GM19035 (cell line): ENCODE measurements at regions not wholly inside any gene's neighbourhood (a gene's known extent, or its start where the extent isn't known, plus 50 kb on each side); places are given as distances from the start of the nearest gene placed in this dataset.
"Not testable (repeated sequence)": the region's sequence is repeated elsewhere in the genome, so short reads cannot be mapped to it uniquely, and the experiment has no call there.

ENCODE experiments used
- ATAC-seq: cut with Tn5 transposase; IDR thresholded peaks from one replicate; pipeline ENCODE4 v1.9.1; 2021; ENCODE audit not compliant: unreplicated experiment

- not testable (repeated sequence) for ATAC-seq
Observed at GRCh38 chr5:177941386-177941785, 54.7 kb downstream of the PROP1 start.

- ATAC-seq, result not testable (repeated sequence)
Observed at GRCh38 chr5:177939246-177940171, 56.5 kb downstream of the PROP1 start.

- ATAC-seq, result not testable (repeated sequence)
Observed at GRCh38 chr5:177938767-177939166, 57.3 kb downstream of the PROP1 start.

GRCh38 chr5:177934233-177934632 lies 61.8 kb downstream of the PROP1 start:
- ATAC-seq, result not testable (repeated sequence)

GRCh38 chr5:177930269-177931022 lies 65.6 kb downstream of the PROP1 start:
- not testable (repeated sequence) for ATAC-seq

GRCh38 chr5:177929618-177930017 lies 66.4 kb downstream of the PROP1 start:
- ATAC-seq, result not testable (repeated sequence)

- not testable (repeated sequence) for ATAC-seq
Observed at GRCh38 chr5:177927500-177927899, 68.5 kb downstream of the PROP1 start.

- not testable (repeated sequence) for ATAC-seq
Observed at GRCh38 chr5:177924577-177924976, 71.5 kb downstream of the PROP1 start.

GRCh38 chr5:177923837-177924236 lies 72.2 kb downstream of the PROP1 start:
- not testable (repeated sequence) for ATAC-seq

GRCh38 chr5:177923189-177923588 lies 72.9 kb downstream of the PROP1 start:
- not testable (repeated sequence) for ATAC-seq

- not testable (repeated sequence) for ATAC-seq
Observed at GRCh38 chr5:177909261-177909660, 86.8 kb downstream of the PROP1 start.

- not testable (repeated sequence) for ATAC-seq
Observed at GRCh38 chr5:177902806-177903205, 93.2 kb downstream of the PROP1 start.

- ATAC-seq, result not testable (repeated sequence)
Observed at GRCh38 chr5:177900066-177900465, 96.0 kb downstream of the PROP1 start.

GRCh38 chr5:177894681-177895453 lies 101.2 kb downstream of the PROP1 start:
- ATAC-seq, result not testable (repeated sequence)

GRCh38 chr5:177892357-177892665 lies 103.7 kb downstream of the PROP1 start:
- ATAC-seq, result not testable (repeated sequence)

GRCh38 chr5:177891547-177892356 lies 104.3 kb downstream of the PROP1 start:
- ATAC-seq, result peak; percentile 72

- ATAC-seq, result not testable (repeated sequence)
Observed at GRCh38 chr5:177883295-177883694, 100.6 kb upstream of the FAM153A start.

GRCh38 chr5:177875900-177876238 lies 93.2 kb upstream of the FAM153A start:
- ATAC-seq, result not testable (repeated sequence)

GRCh38 chr5:177875013-177875899 lies 92.6 kb upstream of the FAM153A start:
- ATAC-seq, result peak; percentile 78
